ENCODE measurements at regions not wholly inside any gene's neighbourhood (a gene's known extent, or its start where the extent isn't known, plus 50 kb on each side); places are given as distances from the start of the nearest gene placed in this dataset.

- TF ChIP-seq, protein P1, sequence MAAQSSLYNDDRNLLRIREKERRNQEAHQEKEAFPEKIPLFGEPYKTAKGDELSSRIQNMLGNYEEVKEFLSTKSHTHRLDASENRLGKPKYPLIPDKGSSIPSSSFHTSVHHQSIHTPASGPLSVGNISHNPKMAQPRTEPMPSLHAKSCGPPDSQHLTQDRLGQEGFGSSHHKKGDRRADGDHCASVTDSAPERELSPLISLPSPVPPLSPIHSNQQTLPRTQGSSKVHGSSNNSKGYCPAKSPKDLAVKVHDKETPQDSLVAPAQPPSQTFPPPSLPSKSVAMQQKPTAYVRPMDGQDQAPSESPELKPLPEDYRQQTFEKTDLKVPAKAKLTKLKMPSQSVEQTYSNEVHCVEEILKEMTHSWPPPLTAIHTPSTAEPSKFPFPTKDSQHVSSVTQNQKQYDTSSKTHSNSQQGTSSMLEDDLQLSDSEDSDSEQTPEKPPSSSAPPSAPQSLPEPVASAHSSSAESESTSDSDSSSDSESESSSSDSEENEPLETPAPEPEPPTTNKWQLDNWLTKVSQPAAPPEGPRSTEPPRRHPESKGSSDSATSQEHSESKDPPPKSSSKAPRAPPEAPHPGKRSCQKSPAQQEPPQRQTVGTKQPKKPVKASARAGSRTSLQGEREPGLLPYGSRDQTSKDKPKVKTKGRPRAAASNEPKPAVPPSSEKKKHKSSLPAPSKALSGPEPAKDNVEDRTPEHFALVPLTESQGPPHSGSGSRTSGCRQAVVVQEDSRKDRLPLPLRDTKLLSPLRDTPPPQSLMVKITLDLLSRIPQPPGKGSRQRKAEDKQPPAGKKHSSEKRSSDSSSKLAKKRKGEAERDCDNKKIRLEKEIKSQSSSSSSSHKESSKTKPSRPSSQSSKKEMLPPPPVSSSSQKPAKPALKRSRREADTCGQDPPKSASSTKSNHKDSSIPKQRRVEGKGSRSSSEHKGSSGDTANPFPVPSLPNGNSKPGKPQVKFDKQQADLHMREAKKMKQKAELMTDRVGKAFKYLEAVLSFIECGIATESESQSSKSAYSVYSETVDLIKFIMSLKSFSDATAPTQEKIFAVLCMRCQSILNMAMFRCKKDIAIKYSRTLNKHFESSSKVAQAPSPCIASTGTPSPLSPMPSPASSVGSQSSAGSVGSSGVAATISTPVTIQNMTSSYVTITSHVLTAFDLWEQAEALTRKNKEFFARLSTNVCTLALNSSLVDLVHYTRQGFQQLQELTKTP (IDR thresholded peaks at IDR 0.05; ENCODE audit: low read depth in 1 of 2, partially characterized antibody in 2 of 2) = peak in 1 of 2 experiments; percentile 28
- TF ChIP-seq YY1 (IDR thresholded peaks at IDR 0.05; ENCODE audit: borderline replicate concordance in 1 of 3, control insufficient read depth in 1 of 3, extremely low read depth in 1 of 3, insufficient read depth in 3 of 3, insufficient read length in 1 of 3, insufficient replicate concordance in 2 of 3, low read depth in 1 of 3, low read length in 2 of 3) (no peak), CEBPG (CRISPR knock-in tag; IDR thresholded peaks at IDR 0.05) (peak; percentile 72), CEBPG (tag; conservative IDR thresholded peaks at IDR 0.05 in 1 of 2, IDR thresholded peaks at IDR 0.05 in 1 of 2) (peak; percentile 83 to 87), LEF1 (IDR thresholded peaks at IDR 0.05) (peak; percentile 32; the same call in 1 of the 2 replicates), TBP (optimal IDR thresholded peaks at IDR 0.05; ENCODE audit: low read depth, low read length) (no peak), MAZ (CRISPR knock-in tag; conservative IDR thresholded peaks at IDR 0.05 in 1 of 2, IDR thresholded peaks at IDR 0.05 in 1 of 2) (peak in 1 of 2 experiments; percentile 57; a peak in 2 of 4 replicates), MBD2 (IDR thresholded peaks at IDR 0.05; ENCODE audit: borderline replicate concordance, low read depth) (no peak), L3MBTL2 (IDR thresholded peaks at IDR 0.05) (no peak), CTBP1 (IDR thresholded peaks at IDR 0.05; ENCODE audit: borderline replicate concordance) (peak; percentile 73), GTF2A2 (tag; IDR thresholded peaks at IDR 0.05) (peak; percentile 61; the same call in 1 of the 2 replicates), MYBL2 (IDR thresholded peaks at IDR 0.05; ENCODE audit: low read depth) (no peak), MYBL2 (CRISPR knock-in tag; IDR thresholded peaks at IDR 0.05; ENCODE audit: borderline replicate concordance) (no peak), FUS (optimal IDR thresholded peaks at IDR 0.05; ENCODE audit: low read depth, low read length) (no peak), LCOR (CRISPR knock-in tag; IDR thresholded peaks at IDR 0.05) (peak; percentile 52; the same call in 1 of the 2 replicates), YBX1 (IDR thresholded peaks at IDR 0.05) (no peak), ZSCAN32 (CRISPR knock-in tag; IDR thresholded peaks at IDR 0.05) (0 out of 2 replicates have a peak, but pooled peaks have one; percentile 9), TEAD4 (IDR thresholded peaks at IDR 0.05; ENCODE audit: low read length) (peak; percentile 80), TEAD4 (CRISPR knock-in tag; IDR thresholded peaks at IDR 0.05; ENCODE audit: borderline replicate concordance) (no peak)
- TF ChIP-seq, protein P2, sequence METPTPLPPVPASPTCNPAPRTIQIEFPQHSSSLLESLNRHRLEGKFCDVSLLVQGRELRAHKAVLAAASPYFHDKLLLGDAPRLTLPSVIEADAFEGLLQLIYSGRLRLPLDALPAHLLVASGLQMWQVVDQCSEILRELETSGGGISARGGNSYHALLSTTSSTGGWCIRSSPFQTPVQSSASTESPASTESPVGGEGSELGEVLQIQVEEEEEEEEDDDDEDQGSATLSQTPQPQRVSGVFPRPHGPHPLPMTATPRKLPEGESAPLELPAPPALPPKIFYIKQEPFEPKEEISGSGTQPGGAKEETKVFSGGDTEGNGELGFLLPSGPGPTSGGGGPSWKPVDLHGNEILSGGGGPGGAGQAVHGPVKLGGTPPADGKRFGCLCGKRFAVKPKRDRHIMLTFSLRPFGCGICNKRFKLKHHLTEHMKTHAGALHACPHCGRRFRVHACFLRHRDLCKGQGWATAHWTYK (CRISPR knock-in tag; IDR thresholded peaks at IDR 0.05) = peak; percentile 35; the same call in 1 of the 2 replicates
- TF ChIP-seq, protein P3, sequence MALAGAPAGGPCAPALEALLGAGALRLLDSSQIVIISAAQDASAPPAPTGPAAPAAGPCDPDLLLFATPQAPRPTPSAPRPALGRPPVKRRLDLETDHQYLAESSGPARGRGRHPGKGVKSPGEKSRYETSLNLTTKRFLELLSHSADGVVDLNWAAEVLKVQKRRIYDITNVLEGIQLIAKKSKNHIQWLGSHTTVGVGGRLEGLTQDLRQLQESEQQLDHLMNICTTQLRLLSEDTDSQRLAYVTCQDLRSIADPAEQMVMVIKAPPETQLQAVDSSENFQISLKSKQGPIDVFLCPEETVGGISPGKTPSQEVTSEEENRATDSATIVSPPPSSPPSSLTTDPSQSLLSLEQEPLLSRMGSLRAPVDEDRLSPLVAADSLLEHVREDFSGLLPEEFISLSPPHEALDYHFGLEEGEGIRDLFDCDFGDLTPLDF (CRISPR knock-in tag; IDR thresholded peaks at IDR 0.05) = no peak
Observed at GRCh38 chr11:86740628-86741483, 59.5 kb upstream of the PRSS23 start (continued).

All from K562 (cell line).